CMK (cell line): ENCODE measurements at regions not wholly inside any gene's neighbourhood (a gene's known extent, or its start where the extent isn't known, plus 50 kb on each side); places are given as distances from the start of the nearest gene placed in this dataset.
A peak's percentile ranks its signal among the peaks of the same experiment; 100 is the strongest.
"Not testable (repeated sequence)": the region's sequence is repeated elsewhere in the genome, so short reads cannot be mapped to it uniquely, and the experiment has no call there.

ENCODE experiments used
- DNase-seq: peaks from one replicate; pipeline ENCODE4 v3.0.0-alpha.2; 2010; ENCODE audit warnings: low read depth

DNA sequence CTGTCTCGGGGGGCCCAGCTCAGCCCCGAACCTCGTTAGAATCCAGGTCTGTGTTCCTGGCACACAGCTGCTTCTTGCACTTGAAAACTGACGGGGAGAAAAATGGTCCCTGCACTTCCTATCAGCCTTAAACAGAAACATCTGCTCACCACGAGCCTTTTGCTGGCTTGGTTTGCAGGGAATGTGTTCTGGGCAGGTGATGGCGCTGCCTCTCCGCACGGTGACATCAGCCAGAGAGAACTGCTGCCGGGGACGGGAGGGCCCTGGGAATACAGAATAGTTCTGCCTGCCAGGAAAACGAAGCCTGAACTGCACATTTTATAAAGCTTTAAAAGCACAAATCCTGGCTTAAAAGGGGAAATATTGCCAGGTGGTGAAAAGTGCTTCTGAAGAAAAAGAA is 622.5 kb downstream of the TYW1 start:
- DNase-seq = no peak

DNA sequence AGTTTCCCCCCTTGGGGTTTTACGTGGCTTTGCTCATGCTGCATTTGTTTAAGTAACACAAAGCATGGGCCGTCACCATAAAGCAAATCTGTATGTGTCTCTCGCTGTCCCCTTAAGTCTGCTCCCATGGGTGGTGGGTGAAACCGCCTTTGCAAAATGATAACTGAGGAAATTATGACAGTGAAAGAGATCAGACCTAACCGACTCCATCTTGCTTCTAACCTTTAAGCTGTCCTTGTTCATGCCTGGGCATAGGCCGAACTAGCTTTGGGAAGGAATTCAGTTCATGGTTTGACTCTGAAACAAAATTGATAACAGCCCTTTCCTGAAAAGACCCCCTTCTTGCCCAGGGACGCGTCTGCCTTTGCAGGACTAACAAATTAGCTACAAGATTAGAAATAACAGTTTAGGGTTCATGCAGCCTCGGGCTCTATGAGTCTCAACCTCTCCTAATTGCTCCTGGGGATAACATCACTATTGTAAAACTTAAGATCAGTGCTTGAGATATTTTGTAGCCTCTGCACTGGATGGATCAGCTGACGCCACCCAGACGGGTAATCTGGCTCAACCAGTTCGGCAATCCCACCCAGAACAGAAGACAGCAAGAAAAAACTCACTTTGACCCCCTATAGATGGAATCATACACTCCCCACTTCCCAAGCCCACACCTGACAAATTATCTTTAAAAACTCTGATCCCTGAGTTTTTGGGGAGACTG is 623.7 kb downstream of the TYW1 start:
- DNase-seq = no peak

DNA sequence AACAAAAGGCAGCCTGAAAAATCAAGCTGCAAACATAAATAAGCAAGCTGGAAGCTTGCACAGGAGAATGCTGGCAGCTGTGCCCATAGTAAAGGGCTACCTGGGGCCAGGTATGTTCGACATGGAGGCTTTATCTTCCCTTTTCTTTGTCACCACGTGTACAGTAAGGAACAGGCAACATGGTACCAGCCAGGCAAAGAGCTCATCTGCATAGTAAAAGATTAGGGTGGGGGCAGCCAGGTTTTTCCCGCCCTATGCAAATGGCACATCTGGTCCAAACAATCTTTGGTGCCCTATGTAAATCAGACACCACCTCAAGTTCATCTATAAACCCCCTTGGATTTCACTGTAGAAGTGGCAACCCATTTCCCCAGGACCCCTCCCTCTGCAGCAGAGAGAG is 625.1 kb downstream of the TYW1 start:
- no peak for DNase-seq

DNA sequence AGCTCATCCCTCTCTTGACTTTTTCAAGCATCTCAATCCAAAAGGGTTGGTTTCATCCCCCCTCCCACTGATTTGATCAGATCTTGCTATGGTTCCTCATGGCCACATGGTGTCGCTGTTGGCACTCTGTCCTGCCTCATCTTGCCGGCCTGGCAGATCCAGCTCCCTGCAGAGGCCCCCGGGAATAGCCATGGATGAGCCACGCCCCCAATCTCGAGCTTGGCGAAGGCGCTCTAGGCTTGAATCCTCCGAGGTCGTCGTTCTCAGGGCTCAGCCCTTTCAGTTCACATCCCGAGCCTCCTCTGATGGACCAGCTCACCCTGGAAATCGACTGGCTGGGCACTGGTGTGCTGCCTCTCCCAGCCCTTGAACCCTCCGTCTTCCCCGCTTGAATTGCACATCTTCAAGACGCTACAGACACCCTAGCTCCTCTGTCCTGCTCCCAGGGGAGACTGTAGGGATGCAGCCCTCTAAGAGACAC is 628.7 kb downstream of the TYW1 start:
- peak; percentile 15 for DNase-seq

DNA sequence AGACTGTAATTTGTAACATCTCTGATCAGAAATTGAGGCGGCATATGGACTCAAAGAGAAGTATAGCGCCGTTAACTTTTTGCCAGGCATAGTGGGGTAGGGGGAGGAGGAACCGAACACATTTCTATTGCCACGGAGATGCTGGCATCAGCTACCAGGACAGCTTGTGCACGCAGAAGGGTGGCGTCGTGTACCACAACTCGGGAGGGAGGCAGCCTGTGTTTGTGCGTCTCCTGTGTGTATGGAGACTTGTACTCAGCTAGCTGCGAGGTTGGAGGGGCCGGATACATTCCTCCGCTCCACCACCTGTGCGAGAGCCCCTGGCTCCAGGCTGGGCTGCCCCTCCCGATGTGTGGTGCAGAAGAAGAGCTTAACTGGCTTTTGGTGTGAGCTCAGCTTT is 634.8 kb downstream of the TYW1 start:
- no peak for DNase-seq

DNA sequence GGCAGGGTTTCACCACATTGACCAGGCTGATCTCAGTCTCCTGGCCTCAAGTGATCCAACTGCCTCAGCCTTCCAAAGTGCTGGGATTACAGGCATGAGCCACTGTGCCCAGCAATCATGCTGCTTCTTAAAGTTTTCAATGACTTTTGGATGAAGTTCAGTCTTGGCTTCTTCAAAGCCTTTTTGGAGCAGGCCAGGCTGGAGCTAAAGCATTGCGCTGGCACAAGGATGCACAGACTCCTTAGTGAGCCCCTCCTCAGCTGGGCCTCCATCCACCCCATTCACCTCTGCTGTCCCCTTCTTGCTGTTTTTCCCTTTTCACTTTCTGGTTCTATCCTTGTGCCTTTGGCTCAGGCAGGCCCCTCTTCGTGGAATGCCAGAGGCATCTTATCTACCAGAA is 638.6 kb downstream of the TYW1 start:
- no peak for DNase-seq

DNA sequence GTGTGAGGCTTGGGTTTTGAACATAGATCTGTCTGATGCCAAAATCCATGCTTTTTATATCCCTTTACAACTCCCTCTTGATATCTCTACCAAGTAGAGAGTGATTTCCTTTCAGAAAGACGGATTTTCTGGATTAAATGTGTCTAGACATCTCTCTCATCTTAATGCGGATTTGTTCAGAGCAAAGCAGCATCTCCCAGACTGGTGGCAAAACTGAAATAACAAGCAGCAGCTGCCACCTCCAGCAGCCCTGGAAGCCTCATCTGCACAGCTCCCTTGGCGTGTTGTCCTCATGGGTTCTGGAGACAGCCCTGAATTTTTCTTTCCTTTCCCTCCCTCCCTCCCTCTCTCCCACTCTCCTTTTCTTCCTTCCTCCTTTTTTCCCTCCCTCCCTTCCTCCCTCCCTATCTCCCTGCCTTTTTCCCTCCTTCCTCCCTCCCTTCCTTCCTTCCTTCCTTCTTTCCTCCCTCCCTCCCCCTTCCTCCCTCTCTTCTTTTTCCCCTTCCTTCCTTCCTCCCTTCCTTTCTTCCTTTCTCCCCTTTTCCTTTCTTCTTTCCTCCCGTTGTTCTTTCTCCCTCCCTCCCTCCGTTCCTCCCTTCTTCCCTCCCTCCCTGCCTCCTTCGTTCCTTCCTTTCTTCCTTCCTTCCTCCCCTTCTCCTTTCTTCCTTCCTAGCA is 639.9 kb downstream of the TYW1 start:
- DNase-seq = no peak

DNA sequence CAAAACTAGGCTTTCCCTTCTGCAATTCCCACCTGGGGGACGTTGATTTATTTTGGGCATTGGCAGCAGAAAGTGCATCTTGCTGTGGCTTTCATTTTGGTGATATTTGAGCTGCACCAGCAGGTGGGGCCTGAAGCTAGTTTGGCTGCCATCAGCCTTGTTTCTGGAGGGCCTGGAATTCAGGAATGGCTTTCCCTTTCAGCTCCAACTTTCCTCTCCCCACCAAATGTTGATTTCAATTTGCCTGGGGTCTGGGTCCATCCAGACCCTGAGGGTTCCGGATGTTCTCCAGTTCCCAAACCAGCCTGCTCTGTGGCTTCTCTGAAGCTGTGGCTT is 640.4 kb downstream of the TYW1 start:
- DNase-seq = no peak

DNA sequence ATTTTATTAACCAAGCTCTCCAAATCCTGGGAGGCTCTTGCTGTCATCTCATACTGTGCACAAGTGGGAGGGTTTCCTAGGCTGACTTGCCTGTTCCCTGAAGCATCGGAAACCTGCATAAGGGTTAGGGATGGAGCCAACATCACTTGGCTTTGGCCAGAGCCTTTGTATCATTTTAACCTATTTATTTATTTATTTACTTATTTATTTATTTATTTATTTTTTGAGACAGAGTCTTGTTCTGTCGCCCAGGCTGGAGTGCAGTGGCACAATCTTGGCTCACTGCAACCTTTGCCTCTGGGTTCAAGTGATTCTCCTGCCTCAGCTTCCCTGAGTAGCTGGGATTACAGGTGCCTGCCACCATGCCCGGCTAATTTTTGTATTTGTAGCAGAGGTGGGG is 645.9 kb downstream of the TYW1 start:
- not testable (repeated sequence) for DNase-seq

DNA sequence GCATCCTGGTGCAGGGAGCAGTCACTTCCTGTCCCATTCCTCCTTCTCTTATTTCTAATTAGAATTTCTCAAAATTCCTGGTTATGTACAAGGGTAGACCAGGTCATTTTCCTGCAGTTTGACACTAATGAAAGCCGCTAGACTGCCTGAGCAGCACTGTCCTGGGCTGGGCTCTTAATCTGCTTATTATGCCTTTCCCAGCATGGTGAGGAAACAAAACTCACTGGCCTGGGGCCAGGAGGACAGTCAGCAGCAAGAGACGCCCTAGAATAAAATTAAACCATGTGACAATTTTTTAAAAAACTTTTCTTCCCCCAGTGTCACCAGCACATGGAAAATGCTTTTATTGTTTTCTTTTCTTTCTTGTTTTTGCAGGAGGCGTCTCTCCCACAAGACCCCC is 647.5 kb downstream of the TYW1 start:
- no peak for DNase-seq

DNA sequence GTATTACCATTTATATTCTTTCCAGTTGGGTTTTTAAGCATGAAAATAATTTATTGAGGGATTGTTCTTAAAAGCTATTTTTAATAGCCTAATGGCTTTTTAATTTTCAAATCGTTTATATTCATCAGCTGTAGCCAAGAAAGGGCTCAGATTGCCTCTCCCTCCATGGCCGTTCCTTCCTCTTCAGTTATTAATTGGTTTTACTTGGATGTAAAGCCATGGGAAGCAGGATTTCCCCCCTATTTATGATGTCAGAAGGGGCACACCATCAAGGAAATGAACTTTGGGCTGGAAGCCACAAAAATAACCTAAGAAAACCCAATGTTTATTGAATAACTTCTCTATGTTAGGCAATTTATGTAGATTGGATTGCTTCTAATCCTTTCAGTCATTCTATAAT is 656.3 kb downstream of the TYW1 start:
- DNase-seq = no peak

DNA sequence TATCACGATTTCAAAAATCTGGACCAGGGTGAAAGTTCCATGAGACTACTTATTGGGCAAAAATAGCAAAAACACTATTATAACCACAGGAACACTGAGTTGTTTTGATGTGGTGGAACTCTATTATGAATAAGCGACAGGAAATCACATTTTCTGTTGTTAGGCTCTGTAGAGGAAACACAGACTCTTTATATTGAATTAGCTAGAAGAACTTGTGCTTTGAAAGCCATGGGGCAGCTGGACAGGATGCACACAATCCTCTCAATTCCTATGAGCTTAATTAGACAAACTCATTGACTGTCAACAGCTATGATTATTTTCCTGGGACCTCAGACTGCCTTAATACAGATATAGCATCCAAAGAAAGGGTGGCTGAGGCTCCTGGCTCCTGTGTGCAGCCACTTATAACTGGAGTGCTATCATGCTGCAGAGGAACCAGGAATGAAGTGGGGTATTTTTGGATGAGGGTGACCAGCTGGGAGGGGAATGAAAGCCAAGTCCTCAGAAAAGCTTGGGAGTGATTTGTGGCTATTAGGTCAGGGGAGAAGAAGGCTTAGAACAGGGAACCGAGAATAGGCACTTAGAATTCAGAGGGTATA is 657.3 kb downstream of the TYW1 start:
- DNase-seq = no peak

DNA sequence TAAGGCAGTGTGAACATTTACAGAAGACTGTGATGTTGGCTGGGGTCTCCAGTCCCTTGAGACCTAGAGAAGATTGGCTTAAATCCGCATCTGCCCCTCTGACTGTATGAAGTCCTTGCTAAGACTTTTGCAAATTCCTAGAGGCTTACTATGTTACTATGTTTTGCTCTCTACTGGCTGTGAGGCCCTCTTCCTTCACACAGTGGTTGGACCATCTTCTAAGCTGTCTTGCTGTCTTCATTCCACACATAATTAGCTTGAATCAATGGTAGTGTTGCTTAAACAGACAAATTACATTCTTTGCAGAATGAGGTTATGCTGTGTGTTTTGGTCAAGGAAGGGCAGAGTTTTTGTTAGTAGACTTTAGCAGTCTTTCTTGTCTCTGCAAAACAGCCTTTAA is 658.0 kb downstream of the TYW1 start:
- no peak for DNase-seq

DNA sequence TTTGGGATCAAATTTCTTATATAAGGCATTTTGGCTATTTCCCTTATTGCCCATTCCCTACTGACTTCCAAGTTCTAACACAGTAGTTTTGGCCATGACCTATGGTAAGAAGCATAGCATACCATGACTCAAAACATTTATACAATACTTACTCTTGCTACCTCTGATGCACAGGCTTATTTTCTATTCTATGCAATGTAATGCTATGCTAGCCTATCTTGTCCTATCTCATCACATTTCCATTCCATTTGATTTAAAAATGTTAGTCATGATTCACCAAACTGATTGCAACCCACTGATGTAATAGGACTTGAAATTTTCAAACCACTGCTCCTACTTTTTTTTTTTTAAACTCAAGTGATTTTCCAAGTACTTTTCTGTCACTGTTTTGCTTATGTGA is 658.5 kb downstream of the TYW1 start:
- no peak for DNase-seq

DNA sequence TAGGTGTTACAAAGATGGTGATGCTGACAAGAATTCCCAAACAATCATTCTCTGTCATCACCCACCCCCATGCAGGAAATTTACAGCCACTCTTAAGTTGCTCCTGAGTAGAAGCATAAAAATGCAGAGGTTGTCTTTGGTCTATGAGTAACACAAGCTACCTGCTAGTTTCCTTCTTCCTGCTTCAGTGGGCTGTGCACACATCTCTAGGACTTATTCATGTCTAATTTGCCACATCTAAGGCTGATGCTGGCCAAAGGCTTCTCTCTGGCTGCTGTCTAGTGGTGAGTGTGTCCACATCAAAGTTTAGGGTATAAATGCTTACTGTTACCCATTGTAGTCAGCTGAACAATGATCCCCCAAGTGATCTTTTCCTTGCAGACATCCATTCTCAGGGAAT is 662.5 kb downstream of the TYW1 start:
- DNase-seq = no peak

DNA sequence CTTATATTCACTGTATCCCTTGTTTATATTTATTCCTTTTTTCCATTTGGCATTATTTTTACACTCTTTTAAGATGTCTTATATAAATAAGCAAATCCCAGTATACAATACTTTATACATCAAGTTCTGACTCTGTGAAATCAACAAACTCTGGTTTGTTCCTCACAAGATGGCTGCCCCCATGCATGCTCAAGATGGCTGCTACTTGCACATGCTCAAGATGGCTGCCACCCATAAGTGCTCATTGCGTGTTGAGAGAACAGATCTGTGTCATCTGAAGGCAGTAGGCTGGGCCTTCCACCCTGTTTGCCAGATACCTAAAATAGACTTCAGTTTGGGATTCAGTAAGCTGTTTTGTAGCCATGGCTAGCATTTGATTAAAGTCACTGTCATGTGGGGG is 666.2 kb downstream of the TYW1 start:
- DNase-seq = no peak

DNA sequence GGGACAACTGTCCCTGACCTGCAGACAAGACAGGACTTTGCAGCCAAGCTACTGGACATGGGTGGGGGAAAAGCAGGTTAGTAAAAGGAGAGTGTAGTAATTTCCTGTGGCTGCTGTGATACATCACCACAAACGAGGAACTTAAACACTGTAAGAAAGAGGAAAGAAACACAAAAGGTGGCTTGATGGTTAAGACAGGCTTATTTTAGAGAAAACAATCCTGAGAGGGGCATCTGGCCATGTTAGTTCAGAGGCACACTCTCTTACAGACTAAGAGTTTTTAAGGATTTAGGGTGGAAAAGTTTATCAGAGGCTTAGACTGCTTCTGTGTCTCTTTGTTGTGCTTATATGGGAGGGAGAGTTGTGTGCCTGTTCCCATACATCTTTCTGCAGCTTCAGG is 667.0 kb downstream of the TYW1 start:
- DNase-seq = no peak

DNA sequence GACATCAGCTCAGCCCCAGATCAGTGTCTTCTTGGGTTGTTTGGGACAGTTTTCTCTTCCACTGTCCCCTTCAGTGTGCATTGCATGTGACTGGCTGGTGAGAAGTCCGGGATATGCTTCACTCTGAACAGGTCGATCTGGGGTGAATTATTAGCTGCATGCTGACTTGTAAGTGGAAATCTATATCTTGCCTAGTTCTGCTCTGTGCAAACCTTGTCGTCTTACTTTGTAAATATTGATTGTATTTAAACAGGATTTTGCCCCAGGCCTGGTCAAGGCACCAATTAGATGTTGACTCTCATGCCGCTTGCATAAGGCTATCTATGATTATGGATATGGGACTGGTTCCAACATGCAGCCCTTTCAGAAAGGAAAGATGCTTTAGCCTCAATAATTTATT is 669.7 kb downstream of the TYW1 start:
- DNase-seq = not testable (repeated sequence)

DNA sequence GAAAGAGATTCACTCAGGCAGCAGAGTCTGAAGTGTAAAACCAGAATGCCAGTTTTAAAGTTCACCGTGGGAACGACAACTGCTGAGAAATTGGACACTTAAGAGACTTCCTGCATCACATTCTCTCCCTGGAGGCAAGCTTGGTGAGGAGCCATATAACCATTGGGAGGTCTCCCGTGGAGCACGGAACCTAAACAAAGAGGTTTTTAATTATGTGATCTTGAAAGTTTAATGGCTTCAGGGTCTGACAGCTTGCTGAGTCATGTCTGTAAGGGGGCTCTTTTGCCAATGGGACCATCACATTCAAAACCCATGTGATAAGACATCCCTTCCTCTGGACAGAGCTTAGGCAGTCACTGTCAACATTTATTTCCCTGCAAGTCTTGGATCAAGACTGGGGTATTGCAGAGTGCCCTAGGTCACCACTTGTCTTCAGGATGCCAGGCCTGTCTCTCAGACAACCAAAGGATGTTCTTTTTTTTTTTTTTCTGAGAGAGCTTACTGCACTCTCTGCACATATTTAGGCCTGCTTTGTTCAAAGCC is 674.4 kb downstream of the TYW1 start:
- no peak for DNase-seq

DNA sequence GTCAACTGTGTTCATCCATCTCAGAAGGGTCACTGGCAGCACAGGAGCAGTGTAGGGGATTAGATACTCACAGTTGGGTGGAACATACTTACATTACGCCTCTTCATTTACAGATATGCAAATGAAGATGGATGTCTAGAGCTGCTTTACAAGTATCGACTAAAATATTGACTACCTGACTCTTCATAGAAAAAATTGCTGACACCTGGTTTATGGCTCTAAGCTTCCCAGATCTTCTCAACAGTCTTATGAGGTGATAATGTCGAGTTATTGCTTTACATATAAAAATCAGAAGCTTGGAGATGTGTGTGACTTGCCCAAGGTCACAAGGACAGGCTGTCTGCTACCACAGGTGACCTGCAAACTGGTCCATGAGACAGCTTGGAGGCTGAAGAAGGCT is 677.2 kb downstream of the TYW1 start:
- no peak for DNase-seq

DNA sequence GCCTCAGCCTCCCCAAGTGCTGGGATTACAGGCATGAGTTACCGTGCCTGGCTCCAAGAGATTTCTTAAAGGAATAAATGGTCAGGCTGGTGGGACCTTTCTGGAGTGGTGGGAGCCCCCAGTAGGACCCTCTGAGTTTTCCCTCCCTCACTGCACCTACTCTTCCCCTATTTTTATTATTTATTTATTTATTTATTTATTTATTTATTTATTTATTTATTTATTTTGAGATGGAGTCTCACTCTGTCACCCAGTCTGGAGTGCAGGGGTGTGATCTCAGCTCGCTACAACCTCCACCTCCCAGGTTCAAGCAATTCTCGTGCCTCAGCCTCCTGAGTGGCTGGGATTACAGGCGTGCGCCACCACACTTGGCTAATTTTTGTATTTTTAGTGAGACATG is 678.2 kb downstream of the TYW1 start:
- not testable (repeated sequence) for DNase-seq

DNA sequence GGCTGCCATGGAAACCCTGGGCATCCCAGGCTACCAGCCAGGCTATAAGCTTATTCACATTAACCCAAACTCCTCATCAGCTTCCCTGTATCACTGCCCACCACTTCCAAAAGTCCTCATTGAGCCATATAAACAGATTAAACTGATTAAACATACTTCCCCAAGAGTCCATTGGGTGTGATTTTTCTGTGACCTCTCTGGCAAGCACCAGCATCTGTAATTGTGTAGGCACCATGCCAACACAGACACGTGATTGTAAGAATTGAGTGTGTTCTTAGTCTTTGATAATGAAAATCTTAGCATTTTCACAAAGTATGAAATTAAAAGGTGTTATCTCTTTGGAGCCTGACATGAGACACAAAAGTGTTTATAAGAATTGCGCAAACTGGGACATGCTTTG is 679.3 kb downstream of the TYW1 start:
- DNase-seq = no peak

DNA sequence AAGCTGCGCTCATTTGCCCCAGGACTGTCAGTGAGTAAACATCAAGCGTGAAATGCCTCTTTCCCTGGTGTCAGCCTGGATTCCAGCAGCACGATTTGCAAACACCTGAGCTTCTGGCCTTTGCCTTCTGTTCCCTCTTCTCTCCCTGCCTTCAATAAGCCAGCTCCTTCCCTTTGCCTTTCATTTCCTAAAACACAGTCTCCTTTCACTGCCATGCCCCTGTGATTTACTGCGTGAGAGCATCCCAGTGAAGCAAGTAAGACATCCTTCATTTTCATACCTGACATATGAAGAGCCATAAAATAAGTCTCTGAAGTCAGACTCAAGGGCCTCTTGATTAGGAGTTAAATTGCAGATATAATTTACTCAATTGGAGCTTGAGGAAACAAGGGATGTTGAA is 681.8 kb downstream of the TYW1 start:
- no peak for DNase-seq
